Osteoblast (primary cell): ENCODE measurements at regions not wholly inside any gene's neighbourhood (a gene's known extent, or its start where the extent isn't known, plus 50 kb on each side); places are given as distances from the start of the nearest gene placed in this dataset.

Source experiments
- DNase-seq: peaks from one replicate; pipeline ENCODE4 v3.0.0; 2011; ENCODE audit warnings: low spot score, mixed read lengths; ENCODE audit not compliant: insufficient read length; ENCODE audit errors: missing footprints
- H2AFZ ChIP-seq: 2 replicates; pipeline ENCODE4 v1.6.0; 2011; ENCODE audit warnings: mild to moderate bottlenecking, low read length
- H3K27ac ChIP-seq: 2 replicates; pipeline ENCODE4 v1.5.1; 2011; ENCODE audit warnings: mild to moderate bottlenecking, low read depth, low read length, moderate library complexity
- H3K27me3 ChIP-seq: 2 replicates; pipeline ENCODE4 v1.6.0; 2012; ENCODE audit warnings: mild to moderate bottlenecking, control low read depth, inconsistent platforms, low read length, moderate library complexity; ENCODE audit not compliant: insufficient read depth
- H3K36me3 ChIP-seq: 2 replicates; pipeline ENCODE4 v1.5.1; 2011; ENCODE audit warnings: mild to moderate bottlenecking, low read length, control low read depth, moderate library complexity; ENCODE audit not compliant: insufficient read depth
- H3K4me1 ChIP-seq: 2 replicates; pipeline ENCODE4 v1.5.1; 2011; ENCODE audit warnings: mild to moderate bottlenecking, low read length, control low read depth, moderate library complexity; ENCODE audit not compliant: insufficient read depth
- H3K4me2 ChIP-seq: 2 replicates; pipeline ENCODE4 v1.6.0; 2011; ENCODE audit warnings: mild to moderate bottlenecking, low read length; ENCODE audit not compliant: insufficient read depth
- H3K4me3 ChIP-seq: fragments of 200-600 bp; sonication (generic); 3 replicates; pipeline ENCODE4 v1.5.1; 2012; ENCODE audit warnings: mild to moderate bottlenecking, low read length, inconsistent platforms; ENCODE audit not compliant: insufficient read depth
- H3K79me2 ChIP-seq: 2 replicates; pipeline ENCODE4 v1.6.0; 2012; ENCODE audit warnings: mild to moderate bottlenecking, low read length, control low read depth, inconsistent platforms; ENCODE audit not compliant: insufficient read depth
- H3K9me3 ChIP-seq: 2 replicates; pipeline ENCODE4 v1.5.1; 2011; ENCODE audit warnings: low read depth, low read length, control low read depth
- H4K20me1 ChIP-seq: 2 replicates; pipeline ENCODE4 v1.6.0; 2012; ENCODE audit warnings: mild to moderate bottlenecking, low read length, control low read depth; ENCODE audit not compliant: insufficient read depth
- CTCF ChIP-seq: IDR thresholded peaks from 2 replicates; pipeline ENCODE4 v1.5.1; 2011; ENCODE audit warnings: mild to moderate bottlenecking, low read depth, low read length, moderate library complexity; ENCODE audit errors: extremely low read depth

GRCh38 chr1:9435153-9435636 is 104.1 kb upstream of the SLC25A33 start:
- no peaks in the 10 kb centered on the region for H4K20me1 ChIP-seq
- no peaks in the 10 kb centered on the region for H3K27me3 ChIP-seq
- H3K4me1 ChIP-seq: peaks cover 21% of the 10 kb centered on the region
- no peaks in the 10 kb centered on the region for H3K36me3 ChIP-seq
- H3K27ac ChIP-seq: no peak overlapping the region
- TF ChIP-seq CTCF: no peak
- H2AFZ ChIP-seq: no peak overlapping the region
- H3K4me3 ChIP-seq: no peak overlapping the region
- no peaks in the 10 kb centered on the region for H3K9me3 ChIP-seq
- no peak for DNase-seq
- no peaks in the 10 kb centered on the region for H3K79me2 ChIP-seq
- H3K4me2 ChIP-seq: no peak overlapping the region

GRCh38 chr1:9435854-9436640 is 103.2 kb upstream of the SLC25A33 start:
- Histone ChIP-seq H3K79me2 (no peaks in the 10 kb centered on the region), H2AFZ (no peak overlapping the region), H3K9me3 (no peaks in the 10 kb centered on the region), H3K27me3 (no peaks in the 10 kb centered on the region), H3K27ac (no peak overlapping the region), H3K36me3 (no peaks in the 10 kb centered on the region), H3K4me3 (no peak overlapping the region), H3K4me2 (no peak overlapping the region), H3K4me1 (peaks cover 21% of the 10 kb centered on the region), H4K20me1 (no peaks in the 10 kb centered on the region)
- no peak for TF ChIP-seq CTCF
- DNase-seq: no peak

GRCh38 chr1:9437961-9438430 is 101.3 kb upstream of the SLC25A33 start:
- Histone ChIP-seq H3K4me3 (peak overlapping the region; percentile 34), H3K36me3 (no peaks in the 10 kb centered on the region), H3K9me3 (no peaks in the 10 kb centered on the region), H3K27me3 (no peaks in the 10 kb centered on the region), H3K4me2 (peak overlapping the region; percentile 68), H3K79me2 (no peaks in the 10 kb centered on the region), H3K27ac (peak overlapping the region; percentile 60), H4K20me1 (no peaks in the 10 kb centered on the region), H2AFZ (peak overlapping the region; percentile 49), H3K4me1 (peaks cover 21% of the 10 kb centered on the region)
- DNase-seq: peak; percentile 80
- TF ChIP-seq CTCF: no peak

GRCh38 chr1:9438431-9439073 is 100.7 kb upstream of the SLC25A33 start:
- peak overlapping the region; percentile 49 for H2AFZ ChIP-seq
- H3K27ac ChIP-seq: peak overlapping the region; percentile 60
- DNase-seq: peak; percentile 91
- no peaks in the 10 kb centered on the region for H3K27me3 ChIP-seq
- no peaks in the 10 kb centered on the region for H3K79me2 ChIP-seq
- no peaks in the 10 kb centered on the region for H4K20me1 ChIP-seq
- TF ChIP-seq CTCF: no peak
- H3K4me2 ChIP-seq: peak overlapping the region; percentile 68
- H3K4me1 ChIP-seq: peaks cover 21% of the 10 kb centered on the region
- H3K36me3 ChIP-seq: no peaks in the 10 kb centered on the region
- H3K4me3 ChIP-seq: peak overlapping the region; percentile 34
- no peaks in the 10 kb centered on the region for H3K9me3 ChIP-seq
